RWPE1 (cell line): ENCODE measurements at regions not wholly inside any gene's neighbourhood (a gene's known extent, or its start where the extent isn't known, plus 50 kb on each side); places are given as distances from the start of the nearest gene placed in this dataset.
A peak's percentile ranks its signal among the peaks of the same experiment; 100 is the strongest.

ENCODE experiments used
- CTCF ChIA-PET: fragments of 350-600 bp; sonication (Branson Sonifier 250); formaldehyde crosslinking; extraction: SDS; loops from one replicate; lab custom pipeline; 2021; lab: Yijun Ruan, JAX
- POLR2A ChIA-PET: fragments of 400-600 bp; formaldehyde crosslinking; extraction: SDS; loops from one replicate; lab custom pipeline; 2020; ENCODE audit warnings: antibody characterized with exemption; ENCODE audit not compliant: low non-redundant PET; lab: Yijun Ruan, JAX
- DNase-seq: peaks from one replicate; pipeline ENCODE4 v3.0.0; 2012; ENCODE audit warnings: low spot score
- H3K27ac ChIP-seq: fragments of 450-650 bp; 2 replicates; pipeline ENCODE4 v1.5.1; 2017
- CTCF ChIP-seq: fragments of 450-650 bp; conservative IDR thresholded peaks from 2 replicates; pipeline ENCODE4 v1.5.1; 2017; ENCODE audit warnings: low read depth, mild to moderate bottlenecking

- TF ChIP-seq CTCF, result no peak
- no peak for DNase-seq
- ChIA-PET CTCF (no interaction called here), POLR2A (no interaction called here)
- H3K27ac ChIP-seq, result no peak overlapping the region
These were observed 225.9 kb upstream of the GYPA start for GRCh38 chr4:144366425-144366824.

GRCh38 chr4:144371485-144371884 lies 231.0 kb upstream of the GYPA start:
- TF ChIP-seq CTCF, result no peak
- ChIA-PET POLR2A (no interaction called here), CTCF (interaction anchor here (0.6 kb wide), 1 partner anchor 43 kb away, joined by 3 read pairs; no protein-coding TSS in a partner anchor)
- DNase-seq, result no peak
- no peak overlapping the region for H3K27ac ChIP-seq

- ChIA-PET CTCF (no interaction called here), POLR2A (no interaction called here)
- DNase-seq, result no peak
- no peak overlapping the region for H3K27ac ChIP-seq
- TF ChIP-seq CTCF, result no peak
These were observed 233.5 kb upstream of the GYPA start for GRCh38 chr4:144374065-144374464.

- TF ChIP-seq CTCF, result no peak
- POLR2A ChIA-PET, result no interaction called here
- CTCF ChIA-PET, result no interaction called here
- no peak for DNase-seq
- H3K27ac ChIP-seq, result no peak overlapping the region
These were observed 236.3 kb upstream of the GYPA start for GRCh38 chr4:144376866-144377265.

- CTCF ChIA-PET, result no interaction called here
- TF ChIP-seq CTCF, result no peak
- no peak overlapping the region for H3K27ac ChIP-seq
- DNase-seq, result no peak
- POLR2A ChIA-PET, result no interaction called here
These were observed 243.9 kb upstream of the GYPA start for GRCh38 chr4:144384408-144384807.

GRCh38 chr4:144399927-144400326 lies 246.0 kb upstream of the HHIP start:
- ChIA-PET POLR2A (no interaction called here), CTCF (no interaction called here)
- H3K27ac ChIP-seq, result no peak overlapping the region
- no peak for TF ChIP-seq CTCF
- peak; percentile 66 for DNase-seq

- no peak for DNase-seq
- TF ChIP-seq CTCF, result no peak
- POLR2A ChIA-PET, result no interaction called here
- H3K27ac ChIP-seq, result no peak overlapping the region
- CTCF ChIA-PET, result no interaction called here
These were observed 243.8 kb upstream of the HHIP start for GRCh38 chr4:144402176-144402575.
